ENCODE measurements at regions not wholly inside any gene's neighbourhood (a gene's known extent, or its start where the extent isn't known, plus 50 kb on each side); places are given as distances from the start of the nearest gene placed in this dataset.

DNA sequence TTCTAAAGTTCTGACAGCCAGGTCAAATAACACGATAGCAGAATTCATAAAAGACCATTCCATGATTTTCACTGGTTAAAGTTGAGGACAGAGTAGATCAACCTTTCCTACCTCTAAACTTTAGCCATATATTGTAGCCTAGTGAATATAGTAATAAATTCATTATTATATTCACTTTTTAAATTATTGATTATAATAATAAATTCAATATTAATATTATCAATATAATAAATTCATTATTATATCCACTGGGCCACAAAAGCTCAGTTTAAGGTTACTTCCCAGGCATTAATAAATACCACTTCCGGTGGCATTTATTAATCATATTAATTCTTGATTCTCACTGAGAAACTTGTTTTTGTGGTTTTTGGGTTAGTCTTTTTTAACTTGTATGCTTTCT lies 85.7 kb upstream of the GPC6 start:
- no peak for DNase-seq (ENCODE audit: low read depth)
- no peak for TF ChIP-seq CTCF (IDR thresholded peaks at IDR 0.05; ENCODE audit: insufficient read depth, low read depth, low read length)
- no peak overlapping the region for H3K4me3 ChIP-seq (ENCODE audit: low read depth, low read length)

DNA sequence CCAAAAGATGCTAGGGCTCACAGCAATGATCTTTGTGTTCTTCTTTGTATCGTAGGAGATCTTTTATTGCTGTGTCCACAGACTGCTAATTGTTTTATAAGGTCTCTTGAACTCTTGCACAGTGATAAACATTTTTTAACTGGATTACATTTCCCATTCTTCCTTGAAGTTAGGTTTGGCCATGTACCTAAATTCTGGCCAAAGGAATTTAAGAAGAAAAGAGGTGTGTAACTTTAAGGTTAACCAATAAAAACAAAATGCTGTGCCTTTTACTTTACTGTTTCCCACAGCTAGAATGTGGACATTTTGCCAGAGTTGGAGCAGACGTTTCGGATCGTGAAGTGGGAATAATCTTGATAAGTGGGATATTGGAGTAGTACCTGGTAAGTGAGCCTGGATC lies 82.6 kb upstream of the GPC6 start:
- no peak for TF ChIP-seq CTCF (IDR thresholded peaks at IDR 0.05; ENCODE audit: insufficient read depth, low read depth, low read length)

GRCh38 chr13:93145199-93145598 lies 81.4 kb upstream of the GPC6 start:
- no peak overlapping the region for H3K4me3 ChIP-seq (ENCODE audit: low read depth, low read length)
- DNase-seq (ENCODE audit: low read depth): no peak
- no peak for TF ChIP-seq CTCF (IDR thresholded peaks at IDR 0.05; ENCODE audit: insufficient read depth, low read depth, low read length)

More for the DNA sequence above, 82.6 kb upstream of the GPC6 start:
- DNase-seq (ENCODE audit: low read depth): no peak
- H3K4me3 ChIP-seq (ENCODE audit: low read depth, low read length): no peak overlapping the region

GRCh38 chr13:93146584-93147297 lies 79.9 kb upstream of the GPC6 start:
- TF ChIP-seq CTCF (IDR thresholded peaks at IDR 0.05; ENCODE audit: insufficient read depth, low read depth, low read length): no peak
- DNase-seq (ENCODE audit: low read depth): peak; percentile 52
- H3K4me3 ChIP-seq (ENCODE audit: low read depth, low read length): no peak overlapping the region

DNA sequence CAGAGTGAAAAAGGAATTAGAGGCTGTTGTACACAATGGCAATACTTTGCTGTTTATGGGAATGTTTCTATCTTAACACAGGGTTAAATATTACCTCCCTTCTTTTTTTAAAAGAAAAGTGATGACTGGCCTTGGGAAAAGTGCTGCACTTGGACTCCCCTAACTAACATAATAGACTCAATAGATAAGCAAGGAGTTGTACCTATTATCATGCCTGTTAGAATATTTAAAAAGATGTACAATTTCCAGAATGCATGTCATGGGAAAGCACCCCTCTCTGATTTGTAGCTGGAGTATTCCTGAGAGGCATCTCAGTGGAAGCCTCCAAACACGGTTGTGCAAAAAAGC lies 79.3 kb upstream of the GPC6 start:
- no peak for TF ChIP-seq CTCF (IDR thresholded peaks at IDR 0.05; ENCODE audit: insufficient read depth, low read depth, low read length)
- no peak overlapping the region for H3K4me3 ChIP-seq (ENCODE audit: low read depth, low read length)
- no peak for DNase-seq (ENCODE audit: low read depth)

DNA sequence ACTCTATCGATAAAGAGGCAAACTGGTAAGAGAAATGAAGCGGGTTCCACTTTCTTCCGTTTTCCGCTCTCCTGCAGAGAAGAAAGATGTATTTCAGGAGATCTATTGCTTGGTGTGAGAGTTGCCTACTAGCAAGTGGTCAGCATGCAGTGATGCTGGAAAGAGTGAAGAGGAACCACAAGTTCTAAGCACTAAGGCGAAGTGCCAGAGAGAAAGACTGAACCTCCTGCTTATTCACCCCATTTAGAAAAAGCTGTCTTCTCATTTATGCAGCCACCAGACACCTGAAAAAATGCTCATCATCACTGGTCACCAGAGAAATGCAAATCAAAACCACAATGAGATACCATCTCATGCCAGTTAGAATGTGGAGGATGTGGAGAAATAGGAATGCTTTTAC lies 78.7 kb upstream of the GPC6 start:
- no peak for TF ChIP-seq CTCF (IDR thresholded peaks at IDR 0.05; ENCODE audit: insufficient read depth, low read depth, low read length)
- no peak overlapping the region for H3K4me3 ChIP-seq (ENCODE audit: low read depth, low read length)
- no peak for DNase-seq (ENCODE audit: low read depth)

GRCh38 chr13:93151277-93151676 lies 75.3 kb upstream of the GPC6 start:
- H3K4me3 ChIP-seq (ENCODE audit: low read depth, low read length): no peak overlapping the region
- DNase-seq (ENCODE audit: low read depth): peak; percentile 59
- TF ChIP-seq CTCF (IDR thresholded peaks at IDR 0.05; ENCODE audit: insufficient read depth, low read depth, low read length): no peak

Measured in fibroblast of villous mesenchyme (primary cell).